OCI-LY1 (cell line): ENCODE measurements at regions not wholly inside any gene's neighbourhood (a gene's known extent, or its start where the extent isn't known, plus 50 kb on each side); places are given as distances from the start of the nearest gene placed in this dataset.

Experiments used
- CTCF ChIP-seq: fragments of 200-600 bp; sonication (generic), shearing (Covaris generic); IDR thresholded peaks from 2 replicates; pipeline ENCODE4 v1.5.1; 2017; ENCODE audit warnings: mild to moderate bottlenecking, antibody characterized with exemption, low read length, moderate library complexity, mixed read lengths
- EZH2 ChIP-seq: fragments of 200-600 bp; sonication (generic), shearing (Covaris generic); IDR thresholded peaks from 2 replicates; pipeline ENCODE4 v1.8.0; 2017; ENCODE audit warnings: borderline replicate concordance, mixed run types, mild to moderate bottlenecking, antibody characterized with exemption, low read length, moderate library complexity, mixed read lengths

DNA sequence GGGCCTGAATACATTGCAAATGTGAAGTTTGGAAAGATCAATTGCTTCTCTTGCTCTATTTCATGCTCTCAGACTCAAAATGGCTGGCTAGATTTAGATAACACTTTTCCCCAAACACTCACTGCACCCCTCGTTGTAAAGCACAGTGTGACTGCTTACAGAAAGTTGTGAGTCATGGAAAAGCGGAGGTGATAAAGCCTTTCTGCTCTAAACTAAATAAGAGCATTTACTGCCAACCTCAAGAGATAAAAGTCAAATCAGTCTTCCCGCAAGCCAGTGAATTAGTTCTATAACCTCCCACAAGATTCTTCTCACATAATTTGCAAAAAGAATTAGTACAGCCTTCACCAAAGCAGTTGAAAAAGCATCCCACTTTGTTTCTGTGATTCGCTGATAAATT lies 168.7 kb downstream of the WT1 start:
- TF ChIP-seq EZH2 (no peak), CTCF (no peak)
